Hematopoietic multipotent progenitor cell treated with erythropoietin and hydrocortisone succinate and interleukin-3 and kit ligand, for 6 days (in vitro differentiated cells): ENCODE measurements at regions not wholly inside any gene's neighbourhood (a gene's known extent, or its start where the extent isn't known, plus 50 kb on each side); places are given as distances from the start of the nearest gene placed in this dataset.
"Not testable (repeated sequence)": the region's sequence is repeated elsewhere in the genome, so short reads cannot be mapped to it uniquely, and the experiment has no call there.

Source experiments
- DNase-seq: peaks from one replicate; pipeline ENCODE4 v3.0.0-alpha.2; 2015

GRCh38 chr7:410395-410910 lies 109.2 kb downstream of the PDGFA start:
- DNase-seq, result no peak

DNA sequence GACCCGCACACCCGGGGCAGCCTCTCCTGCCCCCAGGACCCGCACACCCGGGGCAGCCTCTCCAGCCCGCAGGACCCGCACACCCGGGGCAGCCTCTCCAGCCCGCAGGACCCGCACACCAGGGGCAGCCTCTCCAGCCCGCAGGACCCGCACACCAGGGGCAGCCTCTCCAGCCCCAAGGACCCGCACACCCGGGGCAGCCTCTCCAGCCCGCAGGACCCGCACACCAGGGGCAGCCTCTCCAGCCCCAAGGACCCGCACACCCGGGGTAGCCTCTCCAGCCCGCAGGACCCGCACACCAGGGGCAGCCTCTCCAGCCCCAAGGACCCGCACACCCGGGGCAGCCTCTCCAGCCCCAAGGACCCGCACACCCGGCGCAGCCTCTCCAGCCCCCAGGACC lies 108.5 kb downstream of the PDGFA start:
- not testable (repeated sequence) for DNase-seq

GRCh38 chr7:411677-412312 lies 107.9 kb downstream of the PDGFA start:
- no peak for DNase-seq

DNA sequence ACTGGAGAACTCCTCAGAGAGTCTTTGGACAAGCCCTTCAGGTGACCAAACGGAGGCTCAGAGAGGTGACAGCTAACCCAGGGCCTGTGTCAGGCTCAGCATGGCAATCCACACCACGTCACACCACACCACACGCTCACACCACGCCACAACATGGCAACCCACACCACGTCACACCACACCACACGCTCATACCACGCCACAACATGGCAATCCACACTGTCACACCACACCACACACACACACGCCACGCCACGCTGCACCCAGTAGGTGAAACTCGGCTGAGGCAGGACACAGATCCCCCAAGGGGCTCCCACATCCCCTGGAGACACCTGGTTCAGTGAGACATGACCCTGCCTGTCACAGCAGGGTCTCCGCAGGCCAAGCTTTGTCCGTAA lies 107.3 kb downstream of the PDGFA start:
- no peak for DNase-seq

DNA sequence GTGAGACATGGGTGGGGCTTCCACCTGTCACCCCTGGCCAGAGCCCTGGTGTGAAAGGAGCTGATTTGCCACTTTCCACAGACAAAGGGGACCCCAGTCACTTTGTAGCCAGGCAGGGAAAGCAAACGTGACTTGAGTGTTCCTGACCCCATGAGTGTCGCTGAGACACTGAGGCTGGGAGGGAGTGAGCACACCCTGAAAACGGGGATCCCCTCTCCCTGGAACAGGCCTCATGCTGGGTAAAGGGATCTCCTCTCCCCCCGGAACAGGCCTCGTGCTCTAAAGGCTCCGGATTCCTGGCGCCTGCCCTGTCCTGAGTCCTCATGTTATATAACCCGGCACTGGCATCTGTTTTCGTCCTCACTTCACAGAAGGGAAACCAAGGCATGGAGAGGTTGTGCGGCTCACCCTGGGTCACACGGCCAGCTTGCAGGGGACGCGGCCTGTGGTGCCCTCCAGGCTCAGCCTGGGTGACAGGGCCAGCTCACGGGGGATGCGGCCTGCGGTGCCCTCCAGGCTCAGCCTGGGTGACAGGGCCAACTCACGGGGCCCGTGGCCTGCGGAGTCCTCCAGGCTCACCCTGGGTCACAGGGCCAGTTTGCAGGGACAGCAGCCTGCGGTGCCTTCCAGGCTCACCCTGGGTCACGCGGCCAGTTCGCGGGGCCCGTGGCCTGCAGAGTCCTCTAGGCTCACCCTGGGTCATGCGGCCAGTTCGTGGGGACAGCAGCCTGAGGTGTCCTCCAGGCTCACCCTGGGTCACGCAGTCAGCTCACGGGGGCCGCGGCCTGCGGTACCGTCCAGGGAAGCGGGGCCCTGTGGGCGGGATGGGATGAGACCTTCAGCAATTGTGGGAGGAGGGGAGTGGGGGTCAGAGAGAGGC lies 104.7 kb downstream of the PDGFA start:
- no peak for DNase-seq

DNA sequence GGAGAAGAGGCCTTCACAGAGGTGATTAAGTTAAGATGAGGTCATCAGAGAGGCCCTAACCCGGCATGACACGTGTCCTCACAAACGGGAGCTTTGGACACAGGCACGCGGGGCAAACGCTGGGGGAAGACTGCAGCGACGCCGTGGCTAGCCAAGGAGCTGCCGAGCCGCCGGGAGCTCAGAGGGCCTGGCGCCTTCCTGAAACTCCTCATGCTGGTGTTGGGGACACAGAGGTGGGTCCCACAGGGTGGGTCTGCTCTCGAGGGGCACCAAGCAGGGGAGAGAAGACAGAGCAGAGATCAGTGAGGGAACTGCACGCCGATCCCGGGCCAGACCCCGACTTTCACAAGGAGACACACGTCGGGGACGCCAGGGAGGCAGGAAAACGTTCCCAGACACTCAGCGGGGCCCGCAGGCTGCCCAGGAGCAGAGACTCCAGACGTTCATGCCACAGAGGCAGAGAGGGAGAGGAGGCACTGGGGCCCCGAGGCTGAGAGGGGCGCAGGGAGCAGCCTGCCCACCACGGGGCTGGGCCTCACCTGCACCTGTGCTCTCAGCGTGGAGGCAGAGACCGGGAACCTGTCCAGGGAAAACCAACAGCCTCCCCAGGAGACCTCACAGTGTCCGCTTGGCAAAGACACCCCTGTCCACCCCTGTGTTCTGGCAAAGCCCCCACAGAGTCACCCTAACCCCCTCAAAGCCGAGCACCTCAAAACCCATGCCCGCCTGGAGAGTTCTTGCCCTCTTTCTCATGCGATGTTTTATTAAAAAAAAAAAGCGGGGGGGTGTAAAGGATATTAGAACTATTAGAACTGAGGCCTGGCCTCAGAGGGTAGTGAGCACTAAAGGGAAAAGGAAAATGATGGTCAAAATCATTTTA lies 103.8 kb downstream of the PDGFA start:
- no peak for DNase-seq

GRCh38 chr7:416761-417624 lies 102.7 kb downstream of the PDGFA start:
- DNase-seq, result no peak

- DNase-seq, result no peak
Measured at GRCh38 chr7:417625-417889, 102.1 kb downstream of the PDGFA start.

DNA sequence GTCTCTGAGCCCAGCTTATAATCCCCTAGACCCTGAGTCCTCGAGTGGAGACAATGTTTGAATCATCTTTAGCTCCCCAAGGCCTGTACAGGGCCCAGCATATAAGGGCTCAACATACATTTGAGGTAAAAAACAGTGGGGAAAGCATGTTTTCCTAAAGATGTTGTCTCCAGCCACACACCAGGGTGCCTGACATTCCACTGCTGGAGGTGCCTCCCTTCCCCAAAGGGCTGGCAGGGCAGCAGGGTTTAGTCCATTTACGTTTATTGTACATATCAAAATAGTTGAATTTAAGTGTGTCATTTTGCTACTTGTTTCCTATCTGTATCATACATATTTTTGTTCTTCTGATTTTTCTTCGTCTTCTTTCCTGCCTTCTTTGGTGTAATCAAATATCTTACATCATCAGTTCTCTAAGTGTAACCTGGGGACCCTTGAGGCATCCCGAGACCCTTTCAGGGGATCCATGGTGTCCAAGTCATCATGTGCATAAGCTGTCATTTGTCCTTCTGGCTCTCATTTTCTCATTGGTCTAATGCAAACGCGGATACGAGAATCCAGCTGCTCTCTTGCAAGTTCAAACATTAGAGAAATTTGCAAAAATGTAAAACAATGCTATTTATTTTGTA lies 101.6 kb downstream of the PDGFA start:
- no peak for DNase-seq

GRCh38 chr7:418636-419280 lies 100.9 kb downstream of the PDGFA start:
- DNase-seq, result no peak

DNA sequence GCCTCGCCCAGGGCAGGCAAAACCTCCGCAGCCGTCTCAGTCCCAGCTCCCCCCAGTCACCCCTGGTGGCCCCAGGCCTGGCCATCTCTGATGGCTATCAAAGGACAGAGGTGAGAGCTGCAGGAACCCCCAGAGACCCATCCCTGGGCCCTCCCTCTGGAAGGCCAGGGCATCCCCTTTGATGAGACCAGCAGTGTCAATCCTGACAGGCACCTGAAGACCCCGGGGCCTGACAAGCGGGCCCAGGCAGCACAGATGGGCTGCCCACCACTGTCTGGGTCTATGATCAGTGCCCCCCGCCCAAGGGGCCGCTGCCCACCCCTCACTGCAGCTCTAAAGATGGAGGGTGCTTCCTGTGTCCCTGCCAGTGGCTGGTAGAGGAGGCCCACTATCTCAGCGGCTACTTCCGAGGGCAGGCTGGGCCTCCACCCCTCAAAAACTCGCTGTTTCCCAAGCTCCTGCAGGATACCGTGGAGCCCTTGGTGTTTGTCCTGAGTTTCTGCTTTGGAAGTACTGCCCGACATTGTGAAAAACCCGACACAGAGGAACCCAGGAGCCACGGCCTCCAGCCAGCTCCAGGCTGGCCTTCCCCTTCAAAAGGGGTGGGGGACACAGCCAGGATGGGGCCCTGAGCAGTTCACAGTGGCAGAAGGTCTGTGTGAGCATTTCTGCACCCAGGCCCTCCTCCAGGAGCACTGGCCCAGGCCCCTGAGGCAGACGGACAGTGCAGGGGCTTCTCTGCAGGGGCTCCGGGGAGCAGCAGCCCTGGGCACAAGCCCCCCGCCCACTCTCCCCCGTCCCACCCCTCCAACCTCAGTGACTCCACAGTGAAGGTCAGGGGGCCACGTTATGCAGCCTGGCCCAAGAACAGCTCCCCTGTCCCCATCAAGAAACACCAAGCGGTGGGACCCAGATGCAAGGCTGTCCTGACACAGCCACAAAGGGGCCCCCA lies 99.2 kb downstream of the PDGFA start:
- DNase-seq, result no peak

- DNase-seq, result no peak
Measured at GRCh38 chr7:421136-421991, 98.3 kb downstream of the PDGFA start.

GRCh38 chr7:422191-422885 lies 97.3 kb downstream of the PDGFA start:
- no peak for DNase-seq

DNA sequence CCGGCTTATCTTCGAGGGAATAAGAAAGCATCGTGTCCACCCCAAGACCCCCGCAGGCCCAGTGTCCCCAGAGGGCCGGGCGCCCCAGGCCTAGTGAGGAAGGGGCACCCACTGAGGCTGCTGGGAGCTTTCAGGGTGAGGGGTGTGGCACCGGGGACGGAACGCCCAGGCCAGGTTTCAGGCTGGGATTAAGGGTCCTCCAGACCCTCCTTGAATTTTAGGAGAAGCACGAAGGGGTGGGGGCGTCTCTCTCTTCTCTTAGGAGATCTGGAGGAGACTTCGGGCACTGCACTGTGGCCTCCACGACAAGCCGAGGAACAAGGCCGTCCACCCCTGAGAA lies 96.8 kb downstream of the PDGFA start:
- DNase-seq, result no peak

DNA sequence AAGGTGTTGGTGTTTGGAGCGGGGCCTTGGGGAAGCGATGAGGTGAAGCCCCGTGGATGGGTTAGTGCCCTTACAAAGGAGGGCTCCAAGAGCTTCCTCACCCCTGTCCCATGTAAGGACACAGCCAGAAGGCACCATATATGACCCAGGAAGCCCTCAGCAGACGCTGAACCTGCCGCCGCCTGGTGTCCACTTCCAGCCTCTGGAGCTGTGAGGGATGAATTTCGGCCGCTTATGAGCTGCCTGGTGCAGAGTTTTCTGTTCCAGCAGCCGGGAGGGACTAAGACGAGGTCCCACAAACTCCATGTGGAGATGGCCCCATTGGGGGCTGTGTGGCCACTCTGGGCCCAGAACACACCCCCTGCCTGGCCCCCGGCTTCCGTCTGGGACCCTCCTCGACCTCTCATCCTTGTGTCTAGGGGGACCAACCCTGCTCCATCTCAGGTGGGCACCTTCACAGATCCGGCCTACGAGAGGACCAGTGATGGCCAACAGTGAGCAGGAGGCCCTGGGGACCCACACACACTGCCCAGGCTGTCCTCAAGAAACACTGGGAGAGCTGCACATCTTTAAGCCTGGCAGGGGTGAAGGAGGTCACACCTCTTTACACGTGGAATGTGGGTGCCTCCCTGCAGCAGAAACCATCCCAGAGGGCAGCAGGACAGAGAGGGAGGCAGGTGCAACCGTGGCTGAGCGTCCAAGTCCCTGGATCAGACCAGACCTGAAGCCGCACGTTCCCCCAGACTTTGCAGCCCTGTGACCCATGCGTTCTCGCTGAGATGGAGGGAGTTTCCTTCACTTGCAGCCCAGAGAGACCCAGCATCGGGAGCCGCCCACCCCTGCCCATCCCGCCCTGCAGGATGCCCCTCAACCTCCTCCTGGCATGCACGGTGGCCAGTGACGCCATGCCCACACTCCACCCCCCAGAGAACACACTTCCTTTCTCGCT lies 96.1 kb downstream of the PDGFA start:
- no peak for DNase-seq

- no peak for DNase-seq
Measured at GRCh38 chr7:424301-424935, 95.2 kb downstream of the PDGFA start.
